ENCODE measurements at regions not wholly inside any gene's neighbourhood (a gene's known extent, or its start where the extent isn't known, plus 50 kb on each side); places are given as distances from the start of the nearest gene placed in this dataset.

DNA sequence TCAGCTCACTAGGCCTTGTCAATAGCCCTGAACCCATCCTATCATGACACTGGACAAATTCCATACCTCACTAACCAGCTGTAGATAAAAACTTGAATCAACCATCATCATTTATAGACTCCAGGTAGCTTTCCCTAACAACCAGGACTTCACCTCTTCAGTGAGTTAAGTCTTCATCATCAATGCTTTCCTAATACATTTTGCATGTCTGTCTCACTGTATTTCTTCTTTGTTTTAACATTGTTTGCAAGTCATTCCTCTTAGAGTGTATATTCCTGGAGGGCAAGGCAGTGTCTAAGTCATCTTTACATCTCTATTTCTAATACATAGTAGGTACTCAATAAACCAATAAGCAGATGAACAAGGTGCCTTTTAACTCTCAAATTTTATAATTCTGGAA, 123.4 kb upstream of the RFC3 start:
- TF ChIP-seq, protein P1, sequence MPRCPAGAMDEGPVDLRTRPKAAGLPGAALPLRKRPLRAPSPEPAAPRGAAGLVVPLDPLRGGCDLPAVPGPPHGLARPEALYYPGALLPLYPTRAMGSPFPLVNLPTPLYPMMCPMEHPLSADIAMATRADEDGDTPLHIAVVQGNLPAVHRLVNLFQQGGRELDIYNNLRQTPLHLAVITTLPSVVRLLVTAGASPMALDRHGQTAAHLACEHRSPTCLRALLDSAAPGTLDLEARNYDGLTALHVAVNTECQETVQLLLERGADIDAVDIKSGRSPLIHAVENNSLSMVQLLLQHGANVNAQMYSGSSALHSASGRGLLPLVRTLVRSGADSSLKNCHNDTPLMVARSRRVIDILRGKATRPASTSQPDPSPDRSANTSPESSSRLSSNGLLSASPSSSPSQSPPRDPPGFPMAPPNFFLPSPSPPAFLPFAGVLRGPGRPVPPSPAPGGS (IDR thresholded peaks at IDR 0.05): no peak
- TF ChIP-seq CBX2 (IDR thresholded peaks at IDR 0.05; ENCODE audit: borderline replicate concordance, low read depth): no peak
- TF ChIP-seq, protein P2, sequence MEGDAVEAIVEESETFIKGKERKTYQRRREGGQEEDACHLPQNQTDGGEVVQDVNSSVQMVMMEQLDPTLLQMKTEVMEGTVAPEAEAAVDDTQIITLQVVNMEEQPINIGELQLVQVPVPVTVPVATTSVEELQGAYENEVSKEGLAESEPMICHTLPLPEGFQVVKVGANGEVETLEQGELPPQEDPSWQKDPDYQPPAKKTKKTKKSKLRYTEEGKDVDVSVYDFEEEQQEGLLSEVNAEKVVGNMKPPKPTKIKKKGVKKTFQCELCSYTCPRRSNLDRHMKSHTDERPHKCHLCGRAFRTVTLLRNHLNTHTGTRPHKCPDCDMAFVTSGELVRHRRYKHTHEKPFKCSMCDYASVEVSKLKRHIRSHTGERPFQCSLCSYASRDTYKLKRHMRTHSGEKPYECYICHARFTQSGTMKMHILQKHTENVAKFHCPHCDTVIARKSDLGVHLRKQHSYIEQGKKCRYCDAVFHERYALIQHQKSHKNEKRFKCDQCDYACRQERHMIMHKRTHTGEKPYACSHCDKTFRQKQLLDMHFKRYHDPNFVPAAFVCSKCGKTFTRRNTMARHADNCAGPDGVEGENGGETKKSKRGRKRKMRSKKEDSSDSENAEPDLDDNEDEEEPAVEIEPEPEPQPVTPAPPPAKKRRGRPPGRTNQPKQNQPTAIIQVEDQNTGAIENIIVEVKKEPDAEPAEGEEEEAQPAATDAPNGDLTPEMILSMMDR (IDR thresholded peaks at IDR 0.05): no peak
- no peak for TF ChIP-seq CHD2 (IDR thresholded peaks at IDR 0.05; ENCODE audit: low read length, partially characterized antibody)
- no peak for TF ChIP-seq RAD21 (conservative IDR thresholded peaks at IDR 0.05 in 1 of 2, IDR thresholded peaks at IDR 0.05 in 1 of 2)
- no peak for TF ChIP-seq CHD4 (IDR thresholded peaks at IDR 0.05; ENCODE audit: borderline replicate concordance)
- TF ChIP-seq NPAS2 (CRISPR knock-in tag; IDR thresholded peaks at IDR 0.05; ENCODE audit: borderline replicate concordance): no peak
- no peak for TF ChIP-seq POLR2A (IDR thresholded peaks at IDR 0.05; ENCODE audit: low read length)
- TF ChIP-seq CEBPB (IDR thresholded peaks at IDR 0.05): no peak
